Naive thymus-derived CD4-positive, alpha-beta T cell (primary cell): ENCODE measurements at regions not wholly inside any gene's neighbourhood (a gene's known extent, or its start where the extent isn't known, plus 50 kb on each side); places are given as distances from the start of the nearest gene placed in this dataset.

Experiments
- ATAC-seq: fragments of 150-1000 bp; cut with Tn5 transposase; 2 replicates; pipeline ENCODE4 v1.10.0; 2021; ENCODE audit warnings: mild to moderate bottlenecking, moderate library complexity
- CTCF ChIA-PET: fragments of 350-600 bp; sonication (Branson Sonifier 250); formaldehyde crosslinking; loops from one replicate; lab custom pipeline; 2021; ENCODE audit warnings: antibody characterized with exemption; lab: Charles Lee
- POLR2A ChIA-PET: fragments of 350-600 bp; sonication (Branson Sonifier 250); formaldehyde crosslinking; loops from one replicate; lab custom pipeline; 2021; ENCODE audit warnings: antibody characterized with exemption, inconsistent platforms; lab: Charles Lee
- DNase-seq, 9 donors: peaks; one replicate each; pipeline versions ENCODE4 v3.0.0 to v3.0.0-alpha.2; 2020 to 2022; ENCODE audit warnings: mixed read lengths in 1 of 9
- H3K27ac ChIP-seq: one replicate; pipeline ENCODE4 v1.7.0; 2013; ENCODE audit warnings: mild to moderate bottlenecking, low read depth, low read length, moderate library complexity
- H3K27me3 ChIP-seq, 2 donors: one replicate each; pipeline ENCODE4 v1.7.0; 2013; ENCODE audit warnings: low read length in 2 of 2, mild to moderate bottlenecking in 2 of 2, moderate library complexity in 2 of 2; ENCODE audit not compliant: control insufficient read depth in 2 of 2, insufficient read depth in 2 of 2
- H3K36me3 ChIP-seq, 3 experiments: 1 replicate in 2 of 3; 2 replicates in 1 of 3; pipeline ENCODE4 v1.7.0; 2013; ENCODE audit warnings: low read length in 3 of 3, mild to moderate bottlenecking in 3 of 3, moderate library complexity in 1 of 3; ENCODE audit not compliant: insufficient read depth in 3 of 3, control insufficient read depth in 2 of 3
- H3K4me1 ChIP-seq, 2 donors: one replicate each; pipeline ENCODE4 v1.7.0; 2013; ENCODE audit warnings: low read length in 2 of 2, mild to moderate bottlenecking in 2 of 2, moderate library complexity in 1 of 2; ENCODE audit not compliant: control insufficient read depth in 2 of 2, insufficient read depth in 2 of 2
- H3K4me3 ChIP-seq: 2 replicates; pipeline ENCODE4 v1.7.0; 2013; ENCODE audit warnings: mild to moderate bottlenecking, low read length
- H3K9me3 ChIP-seq, 3 experiments: 1 replicate in 2 of 3; 2 replicates in 1 of 3; pipeline ENCODE4 v1.7.0; 2013; ENCODE audit warnings: low read length in 3 of 3; ENCODE audit not compliant: control insufficient read depth in 2 of 3
- H3K27ac Mint-ChIP-seq, 9 donors: one replicate each; pipeline ENCODE4 v1.8.0; 2020 to 2022; ENCODE audit warnings: mixed read lengths in 9 of 9, mild to moderate bottlenecking in 8 of 9, moderate library complexity in 5 of 9, inconsistent platforms in 2 of 9
- H3K27me3 Mint-ChIP-seq, 5 donors: one replicate each; pipeline ENCODE4 v1.8.0; 2021 to 2022; ENCODE audit warnings: mixed read lengths in 5 of 5, mild to moderate bottlenecking in 1 of 5
- H3K36me3 Mint-ChIP-seq, 5 donors: one replicate each; pipeline ENCODE4 v1.8.0; 2020 to 2022; ENCODE audit warnings: mixed read lengths in 5 of 5, mild to moderate bottlenecking in 3 of 5, inconsistent platforms in 1 of 5
- H3K4me1 Mint-ChIP-seq, 7 donors: one replicate each; pipeline ENCODE4 v1.8.0; 2020 to 2022; ENCODE audit warnings: mixed read lengths in 7 of 7, mild to moderate bottlenecking in 3 of 7, inconsistent platforms in 1 of 7
- H3K4me3 Mint-ChIP-seq, 10 donors: one replicate each; pipeline ENCODE4 v1.8.0; 2020 to 2022; ENCODE audit warnings: mild to moderate bottlenecking in 10 of 10, mixed read lengths in 10 of 10, moderate library complexity in 6 of 10, inconsistent platforms in 2 of 10
- H3K9me3 Mint-ChIP-seq, 11 donors: one replicate each; pipeline ENCODE4 v1.8.0; 2020 to 2022; ENCODE audit warnings: mixed read lengths in 11 of 11, mild to moderate bottlenecking in 4 of 11, inconsistent platforms in 1 of 11, moderate library complexity in 1 of 11
- intact Hi-C, 2 donors: fragments of 100-400 bp; cut with micrococcal nuclease; formaldehyde crosslinking; loops; one replicate each; pipeline ENCODE4 v1.15.1; 2023

DNA sequence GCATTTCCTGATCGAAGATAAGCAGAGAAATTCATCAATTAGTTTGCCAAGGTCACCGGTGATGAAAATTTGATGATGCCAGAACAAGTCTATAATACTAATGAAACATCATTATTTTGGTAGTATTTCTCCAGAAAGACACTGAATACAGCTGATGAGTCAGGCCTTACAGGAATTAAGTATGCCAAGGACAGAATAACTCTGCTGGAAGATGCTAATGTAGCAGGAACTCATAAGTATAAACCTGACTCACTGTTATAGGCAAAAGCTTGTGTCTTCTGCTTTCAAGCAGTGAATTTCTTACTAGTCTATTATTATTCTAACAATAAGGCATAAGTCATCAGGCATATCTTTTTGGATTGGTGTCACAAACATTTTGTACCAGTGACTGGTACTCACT lies 1825.1 kb upstream of the IGFBP7 start:
- H3K4me3 ChIP-seq = no peak overlapping the region
- ChIA-PET CTCF (interaction anchor here (0.6 kb wide), 1 partner anchor 610 kb away, joined by 3 read pairs; no protein-coding TSS in a partner anchor), POLR2A (no interaction called here)
- no peaks in the 10 kb centered on the region for H3K4me1 Mint-ChIP-seq
- intact Hi-C loops = no loop called here
- no peak for DNase-seq
- H3K36me3 ChIP-seq = no peaks in the 10 kb centered on the region
- H3K36me3 Mint-ChIP-seq = no peaks in the 10 kb centered on the region
- no peak for ATAC-seq
- H3K27me3 ChIP-seq = no peaks in the 10 kb centered on the region
- no peaks in the 10 kb centered on the region for H3K27me3 Mint-ChIP-seq
- H3K4me3 Mint-ChIP-seq = no peak overlapping the region
- no peaks in the 10 kb centered on the region for H3K4me1 ChIP-seq
- H3K27ac Mint-ChIP-seq = no peak overlapping the region
- no peaks in the 10 kb centered on the region for H3K9me3 ChIP-seq
- H3K9me3 Mint-ChIP-seq = peaks cover 3 to 29% (median 7%) of the 10 kb centered on the region in 11 donors
- H3K27ac ChIP-seq = no peak overlapping the region

GRCh38 chr4:58936436-58936835 lies 1826.3 kb upstream of the IGFBP7 start:
- H3K27me3 ChIP-seq = no peaks in the 10 kb centered on the region
- no peaks in the 10 kb centered on the region for H3K4me1 Mint-ChIP-seq
- ChIA-PET POLR2A (no interaction called here), CTCF (no interaction called here)
- H3K9me3 Mint-ChIP-seq = peaks cover under 1 to 23% (median 5%) of the 10 kb centered on the region in 11 donors
- DNase-seq = no peak
- H3K4me1 ChIP-seq = no peaks in the 10 kb centered on the region
- H3K27ac ChIP-seq = no peak overlapping the region
- H3K9me3 ChIP-seq = no peaks in the 10 kb centered on the region
- H3K36me3 ChIP-seq = no peaks in the 10 kb centered on the region
- no peaks in the 10 kb centered on the region for H3K36me3 Mint-ChIP-seq
- intact Hi-C loops = no loop called here
- no peak overlapping the region for H3K4me3 ChIP-seq
- ATAC-seq = no peak
- H3K27me3 Mint-ChIP-seq = no peaks in the 10 kb centered on the region
- no peak overlapping the region for H3K27ac Mint-ChIP-seq
- H3K4me3 Mint-ChIP-seq = no peak overlapping the region

DNA sequence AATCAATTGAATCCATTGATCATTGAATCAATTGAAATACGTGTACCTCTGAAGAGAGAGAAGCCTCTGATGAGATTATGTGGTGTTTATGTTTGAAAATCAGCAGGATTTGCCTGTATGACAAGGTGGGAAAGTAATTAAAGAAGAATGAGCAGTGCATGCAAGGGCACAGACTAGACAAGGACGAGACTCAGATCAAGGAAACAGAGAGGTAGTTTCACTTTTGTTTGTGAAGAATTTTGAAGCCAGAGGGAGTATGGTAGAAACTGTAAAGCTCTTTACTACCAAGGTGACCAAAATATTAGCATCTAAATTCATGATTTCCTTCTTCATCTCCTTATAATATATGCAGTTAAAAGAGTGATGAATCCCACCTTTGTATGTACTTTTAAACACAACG lies 1830.0 kb upstream of the IGFBP7 start:
- no peak for DNase-seq
- Mint-ChIP-seq H3K36me3 (no peaks in the 10 kb centered on the region), H3K27me3 (no peaks in the 10 kb centered on the region), H3K4me1 (no peaks in the 10 kb centered on the region), H3K27ac (no peak overlapping the region), H3K4me3 (no peak overlapping the region), H3K9me3 (peaks cover 0 to 24% (median 5%) of the 10 kb centered on the region in 11 donors)
- intact Hi-C loops = no loop called here
- H3K27ac ChIP-seq = no peak overlapping the region
- no peaks in the 10 kb centered on the region for H3K9me3 ChIP-seq
- ATAC-seq = no peak
- H3K36me3 ChIP-seq = no peaks in the 10 kb centered on the region
- ChIA-PET POLR2A (no interaction called here), CTCF (no interaction called here)
- no peaks in the 10 kb centered on the region for H3K4me1 ChIP-seq
- no peaks in the 10 kb centered on the region for H3K27me3 ChIP-seq
- no peak overlapping the region for H3K4me3 ChIP-seq

DNA sequence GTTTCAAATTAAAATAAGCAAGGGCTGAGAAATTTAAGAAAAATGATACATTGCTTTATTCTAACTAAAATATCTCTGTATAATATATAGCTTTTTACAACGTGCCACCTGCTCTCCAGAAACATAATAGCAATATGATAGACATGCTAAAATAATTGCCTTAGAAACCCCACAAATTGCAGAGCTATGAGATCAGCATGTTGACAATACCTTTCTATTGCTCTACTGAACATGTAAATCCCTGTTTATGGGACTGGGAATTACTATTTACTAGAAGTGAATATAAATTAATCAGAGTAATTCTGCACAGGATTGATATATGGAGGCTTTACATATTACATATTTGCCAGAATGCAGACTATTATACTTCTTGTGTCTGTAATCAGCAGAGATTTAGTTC lies 1831.1 kb upstream of the IGFBP7 start:
- DNase-seq = no peak
- ATAC-seq = no peak
- Histone ChIP-seq H3K27me3 (no peaks in the 10 kb centered on the region), H3K9me3 (no peaks in the 10 kb centered on the region), H3K36me3 (no peaks in the 10 kb centered on the region), H3K4me1 (no peaks in the 10 kb centered on the region), H3K4me3 (no peak overlapping the region), H3K27ac (no peak overlapping the region)
- peaks cover 2 to 24% (median 5%) of the 10 kb centered on the region in 11 donors for H3K9me3 Mint-ChIP-seq
- H3K36me3 Mint-ChIP-seq = no peaks in the 10 kb centered on the region
- H3K4me1 Mint-ChIP-seq = no peaks in the 10 kb centered on the region
- CTCF ChIA-PET = no interaction called here
- no peaks in the 10 kb centered on the region for H3K27me3 Mint-ChIP-seq
- H3K4me3 Mint-ChIP-seq = no peak overlapping the region
- H3K27ac Mint-ChIP-seq = no peak overlapping the region
- intact Hi-C loops = no loop called here
- POLR2A ChIA-PET = no interaction called here

DNA sequence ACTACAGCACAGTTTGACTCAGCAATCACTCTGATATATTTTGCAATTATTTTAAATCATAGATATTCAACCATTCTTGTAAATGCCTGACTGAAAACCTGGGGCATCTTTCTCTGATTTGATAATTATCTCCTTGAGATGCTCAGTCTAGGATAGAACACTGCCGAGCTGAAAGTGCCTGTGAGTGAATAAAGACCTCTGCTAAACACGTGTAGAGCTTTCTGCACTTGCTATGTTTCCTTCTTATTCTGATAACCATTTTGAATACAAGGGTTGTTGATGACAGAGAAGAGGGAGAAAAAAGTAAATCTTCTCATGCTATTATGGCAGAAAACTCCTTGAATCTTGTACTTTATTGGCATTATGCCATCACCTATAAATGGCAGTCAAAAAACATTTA lies 1843.4 kb upstream of the IGFBP7 start:
- no peaks in the 10 kb centered on the region for H3K9me3 ChIP-seq
- H3K4me3 ChIP-seq = no peak overlapping the region
- DNase-seq (no peak), ATAC-seq (no peak)
- no peaks in the 10 kb centered on the region for H3K36me3 Mint-ChIP-seq
- H3K27ac ChIP-seq = no peak overlapping the region
- no peaks in the 10 kb centered on the region for H3K27me3 Mint-ChIP-seq
- POLR2A ChIA-PET = no interaction called here
- H3K36me3 ChIP-seq = no peaks in the 10 kb centered on the region
- no peaks in the 10 kb centered on the region for H3K27me3 ChIP-seq
- peaks cover 0 to 35% (median 3%) of the 10 kb centered on the region in 11 donors for H3K9me3 Mint-ChIP-seq
- H3K4me3 Mint-ChIP-seq = no peak overlapping the region
- H3K27ac Mint-ChIP-seq = no peak overlapping the region
- no peaks in the 10 kb centered on the region for H3K4me1 Mint-ChIP-seq
- intact Hi-C loops = no loop called here
- H3K4me1 ChIP-seq = no peaks in the 10 kb centered on the region
- CTCF ChIA-PET = no interaction called here

DNA sequence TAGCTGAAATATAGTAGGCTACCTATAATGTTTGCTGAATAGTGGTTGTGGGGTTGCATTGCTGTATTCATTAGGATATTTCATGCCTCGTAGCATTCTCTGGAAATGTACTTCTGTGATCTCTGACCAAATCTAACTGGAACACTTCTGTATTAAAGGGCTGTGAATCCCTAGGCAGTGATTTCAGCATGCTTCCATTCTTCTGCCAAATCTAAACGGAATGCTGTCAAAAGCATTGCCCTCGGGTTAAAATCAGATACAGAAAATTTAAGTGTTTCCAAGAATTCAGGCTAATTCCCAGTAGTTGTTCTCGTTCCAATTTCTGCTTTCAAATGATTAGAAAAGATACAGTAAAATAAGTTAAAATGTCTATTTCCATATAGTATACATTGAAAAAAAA lies 1847.5 kb upstream of the IGFBP7 start:
- POLR2A ChIA-PET = no interaction called here
- Histone ChIP-seq H3K27ac (no peak overlapping the region), H3K27me3 (no peaks in the 10 kb centered on the region), H3K4me1 (no peaks in the 10 kb centered on the region), H3K9me3 (no peaks in the 10 kb centered on the region), H3K36me3 (no peaks in the 10 kb centered on the region), H3K4me3 (no peak overlapping the region)
- H3K27ac Mint-ChIP-seq = no peak overlapping the region
- H3K4me3 Mint-ChIP-seq = no peak overlapping the region
- CTCF ChIA-PET = no interaction called here
- no peaks in the 10 kb centered on the region for H3K36me3 Mint-ChIP-seq
- H3K4me1 Mint-ChIP-seq = no peaks in the 10 kb centered on the region
- H3K27me3 Mint-ChIP-seq = no peaks in the 10 kb centered on the region
- DNase-seq (no peak), ATAC-seq (no peak)
- intact Hi-C loops = no loop called here
- peaks cover 0 to 38% (median 4%) of the 10 kb centered on the region in 11 donors for H3K9me3 Mint-ChIP-seq

- H3K9me3 Mint-ChIP-seq = peaks cover 0 to 24% (median 4%) of the 10 kb centered on the region in 11 donors
- no peak for ATAC-seq
- H3K4me3 Mint-ChIP-seq = no peak overlapping the region
- ChIA-PET POLR2A (no interaction called here), CTCF (no interaction called here)
- no peak overlapping the region for H3K4me3 ChIP-seq
- no peak overlapping the region for H3K27ac Mint-ChIP-seq
- H3K36me3 ChIP-seq = no peaks in the 10 kb centered on the region
- no peaks in the 10 kb centered on the region for H3K27me3 ChIP-seq
- no peaks in the 10 kb centered on the region for H3K9me3 ChIP-seq
- no peaks in the 10 kb centered on the region for H3K4me1 Mint-ChIP-seq
- no peaks in the 10 kb centered on the region for H3K36me3 Mint-ChIP-seq
- intact Hi-C loops = no loop called here
- no peaks in the 10 kb centered on the region for H3K4me1 ChIP-seq
- no peak for DNase-seq
- H3K27ac ChIP-seq = no peak overlapping the region
- no peaks in the 10 kb centered on the region for H3K27me3 Mint-ChIP-seq
Observed at GRCh38 chr4:58961283-58961682, 1851.1 kb upstream of the IGFBP7 start.
